H1 (cell line): ENCODE measurements at regions not wholly inside any gene's neighbourhood (a gene's known extent, or its start where the extent isn't known, plus 50 kb on each side); places are given as distances from the start of the nearest gene placed in this dataset.

Source experiments
- CTCF ChIA-PET: fragments of 300-600 bp; sonication (Branson Sonifier 250); formaldehyde crosslinking; loops from one replicate; lab custom pipeline; 2021; ENCODE audit not compliant: partially characterized antibody; lab: Charles Lee
- POLR2A ChIA-PET: fragments of 300-600 bp; sonication (Branson Sonifier 250); formaldehyde crosslinking; loops from one replicate; lab custom pipeline; 2021; ENCODE audit warnings: inconsistent platforms; ENCODE audit not compliant: partially characterized antibody; lab: Charles Lee
- DNase-seq, 2 experiments: peaks; one replicate each; pipeline versions ENCODE4 v3.0.0 to v3.0.0-alpha.2; 2010 to 2022; ENCODE audit warnings: low spot score in 2 of 2, low read depth in 1 of 2, mixed read lengths in 1 of 2
- FAIRE-seq: peaks from 2 replicates; lab custom pipeline; 2011; peaks lifted over from hg19 to GRCh38; lab: Jason Lieb, UNC
- H2AFZ ChIP-seq: 2 replicates; pipeline ENCODE4 v1.8.1; 2012; ENCODE audit warnings: low read length, inconsistent platforms
- H2AK5ac ChIP-seq: 2 replicates; pipeline ENCODE4 v1.6.1; 2013; ENCODE audit warnings: low read depth, low read length
- H2BK120ac ChIP-seq: replicated peaks from 2 replicates; pipeline ENCODE3; 2013; ENCODE audit warnings: low read depth, low read length, inconsistent platforms
- H2BK12ac ChIP-seq: 2 replicates; pipeline ENCODE4 v1.6.1; 2013; ENCODE audit warnings: low read depth, low read length
- H2BK15ac ChIP-seq: 2 replicates; pipeline ENCODE4 v1.6.1; 2013; ENCODE audit warnings: low read length
- H2BK20ac ChIP-seq: 2 replicates; pipeline ENCODE4 v1.6.1; 2013; ENCODE audit warnings: low read length
- H2BK5ac ChIP-seq: 2 replicates; pipeline ENCODE4 v1.6.1; 2013; ENCODE audit warnings: low read depth, low read length
- H3K14ac ChIP-seq: 2 replicates; pipeline ENCODE4 v1.6.1; 2013; ENCODE audit warnings: inconsistent platforms; ENCODE audit not compliant: insufficient read length
- H3K18ac ChIP-seq: 2 replicates; pipeline ENCODE4 v1.6.1; 2013; ENCODE audit warnings: low read length; ENCODE audit errors: extremely low read depth
- H3K23ac ChIP-seq: 2 replicates; pipeline ENCODE4 v1.6.1; 2013; ENCODE audit warnings: inconsistent platforms; ENCODE audit not compliant: insufficient read length
- H3K23me2 ChIP-seq: 2 replicates; pipeline ENCODE4 v1.6.1; 2013; ENCODE audit warnings: low read depth, low read length
- H3K27ac ChIP-seq: 2 replicates; pipeline ENCODE4 v1.6.1; 2011; ENCODE audit warnings: low read depth, low read length, inconsistent platforms
- H3K27me3 ChIP-seq, 4 experiments: replicated peaks in 1 of 4; 1 replicate in 1 of 4; 2 replicates in 3 of 4; pipeline versions ENCODE4 v1.6.1 to v1.8.1; 2011 to 2013; ENCODE audit warnings: low read length in 3 of 4, mild to moderate bottlenecking in 3 of 4, inconsistent platforms in 2 of 4, mixed read lengths in 2 of 4, moderate library complexity in 1 of 4; ENCODE audit not compliant: control insufficient read depth in 3 of 4, insufficient read depth in 3 of 4; ENCODE audit errors: extremely low read depth in 1 of 4
- H3K36me3 ChIP-seq, 4 experiments: 2 replicates each; pipeline versions ENCODE4 v1.6.1 to v1.8.1; 2011 to 2013; ENCODE audit warnings: mild to moderate bottlenecking in 4 of 4, low read length in 3 of 4, moderate library complexity in 2 of 4, control low read depth in 1 of 4, inconsistent platforms in 1 of 4; ENCODE audit not compliant: insufficient read depth in 4 of 4, control insufficient read depth in 2 of 4
- H3K4ac ChIP-seq: replicated peaks from 2 replicates; pipeline ENCODE3; 2013; ENCODE audit warnings: low read length, low read depth, mixed read lengths, inconsistent platforms; ENCODE audit not compliant: insufficient read length
- H3K4me1 ChIP-seq, 4 experiments: replicated peaks in 1 of 4; 1 replicate in 1 of 4; 2 replicates in 3 of 4; pipeline versions ENCODE4 v1.6.1 to v1.8.1; 2011 to 2013; ENCODE audit warnings: low read length in 3 of 4, inconsistent platforms in 2 of 4, mixed read lengths in 1 of 4; ENCODE audit not compliant: insufficient read depth in 4 of 4, control insufficient read depth in 3 of 4
- H3K4me2 ChIP-seq, 2 experiments: 2 replicates each; pipeline versions ENCODE4 v1.6.1 to v1.8.1; 2011 to 2013; ENCODE audit warnings: low read depth in 2 of 2, low read length in 2 of 2, control low read depth in 1 of 2, inconsistent platforms in 1 of 2, mild to moderate bottlenecking in 1 of 2; ENCODE audit not compliant: insufficient read depth in 1 of 2
- H3K4me3 ChIP-seq, 4 experiments: fragments of 200-600, 300-600 bp in 1 of 4; sonication (generic), shearing (Covaris generic), sonication (Bioruptor Twin) in 1 of 4; 2 replicates each; pipeline versions ENCODE4 v1.5.1 to v1.8.1; 2011 to 2016; ENCODE audit warnings: low read length in 4 of 4, low read depth in 3 of 4, control low read depth in 2 of 4, inconsistent platforms in 2 of 4, mild to moderate bottlenecking in 2 of 4, mixed read lengths in 1 of 4, moderate library complexity in 1 of 4; ENCODE audit not compliant: insufficient read depth in 2 of 4; ENCODE audit errors: extremely low read depth in 1 of 4
- H3K56ac ChIP-seq: replicated peaks from 2 replicates; pipeline ENCODE3; 2013; ENCODE audit warnings: low read depth, mild to moderate bottlenecking, mixed read lengths, low read length, inconsistent platforms; ENCODE audit not compliant: insufficient read length
- H3K79me1 ChIP-seq: 2 replicates; pipeline ENCODE4 v1.6.1; 2013; ENCODE audit warnings: low read depth, low read length, control low read depth
- H3K79me2 ChIP-seq, 2 experiments: 2 replicates each; pipeline versions ENCODE4 v1.6.1 to v1.8.1; 2012 to 2013; ENCODE audit warnings: low read length in 2 of 2, mild to moderate bottlenecking in 2 of 2, inconsistent platforms in 1 of 2; ENCODE audit not compliant: insufficient read depth in 2 of 2, control insufficient read depth in 1 of 2
- H3K9ac ChIP-seq, 4 experiments: replicated peaks in 1 of 4; 1 replicate in 1 of 4; 2 replicates in 3 of 4; pipeline versions ENCODE4 v1.6.1 to v1.8.1; 2011 to 2013; ENCODE audit warnings: low read depth in 3 of 4, low read length in 3 of 4, control low read depth in 2 of 4, mild to moderate bottlenecking in 2 of 4, moderate library complexity in 2 of 4, inconsistent platforms in 1 of 4; ENCODE audit errors: extremely low read depth in 1 of 4
- H3K9me3 ChIP-seq, 2 experiments: 2 replicates each; pipeline versions ENCODE4 v1.6.1 to v1.8.1; 2012 to 2013; ENCODE audit warnings: mild to moderate bottlenecking in 2 of 2, moderate library complexity in 2 of 2, control low read depth in 1 of 2, inconsistent platforms in 1 of 2, low read depth in 1 of 2, low read length in 1 of 2, mixed read lengths in 1 of 2; ENCODE audit not compliant: insufficient read depth in 2 of 2
- H4K20me1 ChIP-seq, 2 experiments: replicated peaks in 1 of 2; 2 replicates each; pipeline versions ENCODE3 to v1.8.1; 2011 to 2013; ENCODE audit warnings: inconsistent platforms in 2 of 2, low read length in 2 of 2, mild to moderate bottlenecking in 1 of 2; ENCODE audit not compliant: insufficient read depth in 2 of 2, control insufficient read depth in 1 of 2
- H4K5ac ChIP-seq: 2 replicates; pipeline ENCODE4 v1.6.1; 2013; ENCODE audit warnings: low read length, low read depth, mixed read lengths, inconsistent platforms; ENCODE audit not compliant: insufficient read length
- H4K8ac ChIP-seq: 2 replicates; pipeline ENCODE4 v1.8.0; 2013; ENCODE audit warnings: mild to moderate bottlenecking, moderate library complexity, low read length, inconsistent platforms; ENCODE audit not compliant: insufficient read depth; ENCODE audit errors: extremely low read depth
- H4K91ac ChIP-seq: replicated peaks from 2 replicates; pipeline ENCODE3; 2013; ENCODE audit warnings: low read length, mixed read lengths, inconsistent platforms; ENCODE audit not compliant: insufficient read length
- SP1 ChIP-seq: IDR thresholded peaks from 2 replicates; pipeline ENCODE4 v1.6.1; 2011; ENCODE audit warnings: low read depth, low read length
- TEAD4 ChIP-seq: IDR thresholded peaks from 2 replicates; pipeline ENCODE4 v1.6.1; 2012; ENCODE audit warnings: low read depth, low read length, inconsistent platforms, mixed read lengths
- WGBS, 2 experiments: shearing (Covaris generic) in 1 of 2; methylation state at CpG; one replicate each; pipeline versions ENCODE4 v1.1.6 to v1.1.7; 2013 to 2015; ENCODE audit warnings: low lambda C conversion rate in 2 of 2, mixed read lengths in 2 of 2, inconsistent platforms in 1 of 2, low coverage in 1 of 2, missing lambda C conversion rate in 1 of 2; ENCODE audit not compliant: insufficient replicate concordance in 2 of 2, insufficient coverage in 1 of 2, insufficient read length in 1 of 2; ENCODE audit errors: extremely low coverage in 1 of 2, missing lambda C conversion rate in 1 of 2; 5-methylcytosine and 5-hydroxymethylcytosine counted together

- Histone ChIP-seq H3K9ac (no peak overlapping the region), H2BK120ac (peak overlapping the region; percentile 43), H3K23ac (no peak overlapping the region), H2BK12ac (no peak overlapping the region), H3K23me2 (no peaks in the 10 kb centered on the region), H3K56ac (no peak overlapping the region), H3K4ac (no peak overlapping the region), H2AK5ac (no peak overlapping the region), H3K27ac (no peak overlapping the region), H3K18ac (no peak overlapping the region), H2BK15ac (no peak overlapping the region), H3K36me3 (no peaks in the 10 kb centered on the region; a peak in 1 of 8 replicates), H4K8ac (peak overlapping the region; percentile 72; the same call in 1 of the 2 replicates), H4K20me1 (no peaks in the 10 kb centered on the region), H3K79me2 (no peaks in the 10 kb centered on the region), H3K4me2 (no peak overlapping the region), H3K4me1 (peaks cover 0 to 4% (median 2%) of the 10 kb centered on the region in 4 experiments; a peak in 5 of 7 replicates), H3K4me3 (no peak overlapping the region), H3K9me3 (peaks cover 14 to 17% of the 10 kb centered on the region in 2 experiments), H3K14ac (no peak overlapping the region), H2BK5ac (no peak overlapping the region), H4K91ac (no peak overlapping the region), H3K79me1 (no peaks in the 10 kb centered on the region), H2AFZ (no peak overlapping the region), H3K27me3 (no peaks in the 10 kb centered on the region), H2BK20ac (no peak overlapping the region), H4K5ac (no peak overlapping the region)
- ChIA-PET POLR2A (interaction anchor here (0.7 kb wide), 1 partner anchor 1074 kb away, joined by 3 read pairs; no protein-coding TSS in a partner anchor), CTCF (no interaction called here)
- DNase-seq (no peak), FAIRE-seq (no peak)
- WGBS, 2 experiments: 40% methylated on average over 1 of the region's 1 CpG; no CpG with 5 or more reads in 1 of the 2 experiments
- TF ChIP-seq TEAD4 (0 out of 2 replicates have a peak, but pooled peaks have one; percentile 7), SP1 (no peak)
Measured at GRCh38 chr1:189405419-189405818, 1072.2 kb downstream of the BRINP3 start.
